Activated CD8-positive, alpha-beta T cell treated with anti-CD3 and anti-CD28 coated beads for 36 hours (primary cell): ENCODE measurements at regions not wholly inside any gene's neighbourhood (a gene's known extent, or its start where the extent isn't known, plus 50 kb on each side); places are given as distances from the start of the nearest gene placed in this dataset.
A peak's percentile ranks its signal among the peaks of the same experiment; 100 is the strongest.

Source experiments
- ATAC-seq: fragments of 200-7000 bp; cut with Tn5 transposase; one replicate; pipeline ENCODE4 v1.10.0; 2021; ENCODE audit warnings: mild to moderate bottlenecking, moderate library complexity
- CTCF ChIA-PET: fragments of 350-600 bp; sonication (Branson Sonifier 250); formaldehyde crosslinking; loops from one replicate; lab custom pipeline; 2021; ENCODE audit warnings: antibody characterized with exemption; lab: Charles Lee
- POLR2A ChIA-PET: fragments of 350-600 bp; sonication (Branson Sonifier 250); formaldehyde crosslinking; loops from one replicate; lab custom pipeline; 2021; ENCODE audit warnings: antibody characterized with exemption; lab: Charles Lee
- DNase-seq: peaks from one replicate; pipeline ENCODE4 v3.0.0-alpha.2; 2020
- H3K27ac Mint-ChIP-seq: one replicate; pipeline ENCODE4 v1.8.0; 2021; ENCODE audit warnings: mild to moderate bottlenecking, mixed read lengths
- H3K27me3 Mint-ChIP-seq: one replicate; pipeline ENCODE4 v1.8.0; 2021; ENCODE audit warnings: mixed read lengths
- H3K36me3 Mint-ChIP-seq: one replicate; pipeline ENCODE4 v1.8.0; 2021; ENCODE audit warnings: low read depth, mixed read lengths
- H3K4me1 Mint-ChIP-seq: one replicate; pipeline ENCODE4 v1.8.0; 2021; ENCODE audit warnings: low read depth, mixed read lengths
- H3K4me3 Mint-ChIP-seq: one replicate; pipeline ENCODE4 v1.8.0; 2021; ENCODE audit warnings: mild to moderate bottlenecking, moderate library complexity, mixed read lengths
- H3K9me3 Mint-ChIP-seq: one replicate; pipeline ENCODE4 v1.8.0; 2021; ENCODE audit warnings: mixed read lengths
- intact Hi-C: fragments of 100-400 bp; cut with micrococcal nuclease; formaldehyde crosslinking; loops from one replicate; pipeline ENCODE4 v1.10.0; 2022
- TF ChIP-seq, protein P1 (sequence below): fragments of 200-600 bp; IDR thresholded peaks from one replicate; pipeline ENCODE4 v1.8.0; 2022; ENCODE audit warnings: antibody characterized with exemption, mild to moderate bottlenecking

DNA sequence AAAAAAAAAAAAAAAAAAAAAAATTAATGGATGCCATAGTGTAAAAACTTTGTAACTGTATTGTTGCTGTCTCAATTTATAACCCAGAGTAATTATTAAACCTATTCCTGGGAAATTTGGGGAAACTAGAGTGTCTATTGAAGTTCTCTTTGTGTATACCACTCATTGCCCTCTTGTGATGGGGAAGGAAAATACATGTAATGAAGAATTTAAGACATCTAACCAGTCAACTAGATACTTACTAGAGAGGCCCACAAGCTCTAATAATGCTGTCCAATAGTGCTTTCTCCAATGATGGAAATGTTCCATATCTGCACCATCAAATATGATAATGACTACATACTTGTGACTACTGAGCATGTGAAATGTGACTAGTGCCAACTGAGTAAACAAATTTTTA lies 168.5 kb upstream of the SLC39A10 start:
- Mint-ChIP-seq H3K27me3 (no peaks in the 10 kb centered on the region), H3K27ac (no peak overlapping the region), H3K36me3 (no peaks in the 10 kb centered on the region), H3K9me3 (no peaks in the 10 kb centered on the region), H3K4me1 (peaks cover 23% of the 10 kb centered on the region), H3K4me3 (no peak overlapping the region)
- ATAC-seq (no peak), DNase-seq (no peak)
- intact Hi-C loops, result loop anchor here (5.0 kb wide), 1 partner anchor 169 kb away; the partner anchor contains the start of gene SLC39A10
- ChIA-PET POLR2A (no interaction called here), CTCF (interaction anchor here (1.1 to 1.3 kb wide), 2 partner anchors 9 to 172 kb away, joined by 5 to 8 read pairs; no protein-coding TSS in a partner anchor)
- TF ChIP-seq, protein P1, sequence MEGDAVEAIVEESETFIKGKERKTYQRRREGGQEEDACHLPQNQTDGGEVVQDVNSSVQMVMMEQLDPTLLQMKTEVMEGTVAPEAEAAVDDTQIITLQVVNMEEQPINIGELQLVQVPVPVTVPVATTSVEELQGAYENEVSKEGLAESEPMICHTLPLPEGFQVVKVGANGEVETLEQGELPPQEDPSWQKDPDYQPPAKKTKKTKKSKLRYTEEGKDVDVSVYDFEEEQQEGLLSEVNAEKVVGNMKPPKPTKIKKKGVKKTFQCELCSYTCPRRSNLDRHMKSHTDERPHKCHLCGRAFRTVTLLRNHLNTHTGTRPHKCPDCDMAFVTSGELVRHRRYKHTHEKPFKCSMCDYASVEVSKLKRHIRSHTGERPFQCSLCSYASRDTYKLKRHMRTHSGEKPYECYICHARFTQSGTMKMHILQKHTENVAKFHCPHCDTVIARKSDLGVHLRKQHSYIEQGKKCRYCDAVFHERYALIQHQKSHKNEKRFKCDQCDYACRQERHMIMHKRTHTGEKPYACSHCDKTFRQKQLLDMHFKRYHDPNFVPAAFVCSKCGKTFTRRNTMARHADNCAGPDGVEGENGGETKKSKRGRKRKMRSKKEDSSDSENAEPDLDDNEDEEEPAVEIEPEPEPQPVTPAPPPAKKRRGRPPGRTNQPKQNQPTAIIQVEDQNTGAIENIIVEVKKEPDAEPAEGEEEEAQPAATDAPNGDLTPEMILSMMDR, result no peak

DNA sequence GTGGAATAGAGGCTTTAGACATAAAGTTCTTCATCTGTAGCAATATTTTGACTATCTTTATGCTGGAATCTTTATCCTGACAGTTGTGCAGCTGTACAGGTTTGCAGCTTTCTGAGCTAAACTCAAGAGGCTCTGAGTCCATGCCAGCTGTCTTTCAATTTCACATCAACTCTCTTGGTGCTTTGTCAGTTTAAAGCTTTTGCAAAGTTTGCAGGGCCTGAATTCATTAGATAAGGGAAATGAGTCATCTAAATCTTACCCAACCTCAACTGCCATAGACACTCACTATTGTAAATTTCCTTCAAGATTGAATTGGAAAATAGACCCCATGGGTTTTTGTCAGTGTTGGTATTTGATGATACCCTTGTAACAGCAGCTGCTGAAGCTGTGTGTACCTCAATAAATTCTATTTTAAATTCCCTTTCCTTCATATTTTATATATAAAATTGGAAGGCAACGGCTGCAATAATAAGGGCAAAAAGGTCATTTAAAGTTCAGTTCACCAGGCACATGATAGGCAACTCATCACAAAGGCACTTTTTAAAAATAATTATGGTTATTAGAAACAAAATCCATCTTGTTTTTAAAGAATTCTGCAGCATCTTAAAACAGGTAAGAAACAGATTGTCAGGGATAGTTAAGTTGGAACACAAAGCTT lies 169.9 kb upstream of the SLC39A10 start:
- TF ChIP-seq, protein P1, result no peak
- H3K36me3 Mint-ChIP-seq, result no peaks in the 10 kb centered on the region
- no peaks in the 10 kb centered on the region for H3K27me3 Mint-ChIP-seq
- DNase-seq (peak; percentile 35), ATAC-seq (peak; percentile 86)
- CTCF ChIA-PET, result interaction anchor here (1.0 to 1.2 kb wide), 2 partner anchors 87 to 125 kb away, joined by 3 read pairs; no protein-coding TSS in a partner anchor
- peak overlapping the region; percentile 18 for H3K4me3 Mint-ChIP-seq
- peak overlapping the region; percentile 70 for H3K27ac Mint-ChIP-seq
- POLR2A ChIA-PET, result interaction anchor here (1.0 to 1.5 kb wide), 2 partner anchors 28 to 75 kb away, joined by 3 to 4 read pairs; no protein-coding TSS in a partner anchor
- H3K4me1 Mint-ChIP-seq, result peaks cover 20% of the 10 kb centered on the region
- intact Hi-C loops, result loop anchor here (2.0 to 5.0 kb wide), 2 partner anchors 48 to 170 kb away; partner anchors contain the start of gene SLC39A10
- H3K9me3 Mint-ChIP-seq, result no peaks in the 10 kb centered on the region

GRCh38 chr2:195486520-195486919 lies 170.5 kb upstream of the SLC39A10 start:
- intact Hi-C loops, result loop anchor here (2.0 to 5.0 kb wide), 2 partner anchors 48 to 171 kb away; partner anchors contain the start of gene SLC39A10
- Mint-ChIP-seq H3K36me3 (no peaks in the 10 kb centered on the region), H3K27me3 (no peaks in the 10 kb centered on the region), H3K27ac (no peak overlapping the region), H3K4me1 (peaks cover 20% of the 10 kb centered on the region), H3K9me3 (no peaks in the 10 kb centered on the region), H3K4me3 (no peak overlapping the region)
- ChIA-PET POLR2A (interaction anchor here (0.8 to 1.5 kb wide), 3 partner anchors 28 to 80 kb away, joined by 3 to 4 read pairs (median 3); no protein-coding TSS in a partner anchor), CTCF (interaction anchor here (0.6 to 1.2 kb wide), 3 partner anchors 87 to 452 kb away, joined by 3 read pairs; no protein-coding TSS in a partner anchor)
- TF ChIP-seq, protein P1, result no peak
- DNase-seq, result no peak
- ATAC-seq, result peak; percentile 71

DNA sequence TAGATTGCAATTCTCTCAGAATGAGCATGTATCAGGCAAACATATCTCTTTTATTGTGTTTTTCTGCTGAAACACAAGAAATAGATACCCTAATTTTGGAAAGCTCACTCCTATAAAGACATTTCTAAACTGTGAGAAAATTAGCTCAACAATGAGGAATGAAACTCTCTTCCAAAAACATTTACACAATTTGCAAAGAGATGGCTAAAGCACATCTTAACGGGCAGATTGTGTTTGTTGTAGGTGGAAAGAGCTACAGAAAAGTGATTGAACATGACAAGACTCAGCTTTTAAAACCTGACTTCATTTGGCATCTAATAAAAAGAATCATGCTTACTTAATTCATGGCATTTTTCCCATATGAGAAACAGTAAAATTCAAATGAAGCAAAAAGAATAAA lies 175.0 kb upstream of the SLC39A10 start:
- no peak overlapping the region for H3K27ac Mint-ChIP-seq
- TF ChIP-seq, protein P1, result no peak

GRCh38 chr2:195480121-195480520 lies 176.9 kb upstream of the SLC39A10 start:
- Mint-ChIP-seq H3K36me3 (peaks cover 4% of the 10 kb centered on the region), H3K27me3 (no peaks in the 10 kb centered on the region), H3K27ac (no peak overlapping the region), H3K4me1 (peaks cover 17% of the 10 kb centered on the region), H3K9me3 (peaks cover 6% of the 10 kb centered on the region), H3K4me3 (no peak overlapping the region)
- intact Hi-C loops, result no loop called here
- CTCF ChIA-PET, result interaction anchor here (1.6 kb wide), 1 partner anchor 14 kb away, joined by 3 read pairs; no protein-coding TSS in a partner anchor
- no peak for ATAC-seq
- TF ChIP-seq, protein P1, result no peak
- POLR2A ChIA-PET, result no interaction called here
- DNase-seq, result no peak

More for the DNA sequence above, 175.0 kb upstream of the SLC39A10 start:
- ChIA-PET POLR2A (interaction anchor here (0.5 kb wide), 1 partner anchor 75 kb away, joined by 3 read pairs; no protein-coding TSS in a partner anchor), CTCF (interaction anchor here (1.0 to 2.3 kb wide), 5 partner anchors 16 to 183 kb away, joined by 3 to 8 read pairs (median 4); no protein-coding TSS in a partner anchor)
- peaks cover 6% of the 10 kb centered on the region for H3K9me3 Mint-ChIP-seq
- no peaks in the 10 kb centered on the region for H3K27me3 Mint-ChIP-seq
- ATAC-seq, result no peak
- intact Hi-C loops, result no loop called here
- DNase-seq, result no peak
- no peak overlapping the region for H3K4me3 Mint-ChIP-seq
- peaks cover 4% of the 10 kb centered on the region for H3K36me3 Mint-ChIP-seq
- peaks cover 25% of the 10 kb centered on the region for H3K4me1 Mint-ChIP-seq
